Endodermal cell (in vitro differentiated cells): ENCODE measurements at regions not wholly inside any gene's neighbourhood (a gene's known extent, or its start where the extent isn't known, plus 50 kb on each side); places are given as distances from the start of the nearest gene placed in this dataset.

Source experiments
- DNase-seq: peaks from one replicate; pipeline ENCODE4 v3.0.0-alpha.2; 2017
- H3K27ac ChIP-seq: 2 replicates; pipeline ENCODE4 v1.5.1; 2013; ENCODE audit warnings: mild to moderate bottlenecking, low read depth, low read length, moderate library complexity
- H3K27me3 ChIP-seq: 2 replicates; pipeline ENCODE4 v1.6.1; 2013; ENCODE audit warnings: mild to moderate bottlenecking, low read length, moderate library complexity; ENCODE audit not compliant: insufficient read depth, control insufficient read depth, poor library complexity, severe bottlenecking
- H3K36me3 ChIP-seq: 2 replicates; pipeline ENCODE4 v1.7.0; 2013; ENCODE audit warnings: mild to moderate bottlenecking, low read length, moderate library complexity; ENCODE audit not compliant: control insufficient read depth, insufficient read depth
- H3K4me1 ChIP-seq: one replicate; pipeline ENCODE4 v1.7.0; 2013; ENCODE audit warnings: low read length; ENCODE audit not compliant: control insufficient read depth, insufficient read depth
- H3K4me3 ChIP-seq: 2 replicates; pipeline ENCODE4 v1.5.1; 2013; ENCODE audit warnings: mild to moderate bottlenecking, low read length, moderate library complexity
- H3K9ac ChIP-seq: 2 replicates; pipeline ENCODE4 v1.6.1; 2013; ENCODE audit warnings: mild to moderate bottlenecking, low read length, moderate library complexity; ENCODE audit not compliant: poor library complexity, severe bottlenecking; ENCODE audit errors: extremely low read depth
- H3K9me3 ChIP-seq: 2 replicates; pipeline ENCODE4 v1.6.1; 2013; ENCODE audit warnings: mild to moderate bottlenecking, low read length, moderate library complexity; ENCODE audit not compliant: control insufficient read depth
- H3K27ac Mint-ChIP-seq: 2 replicates; pipeline ENCODE4 v1.8.0; 2020; ENCODE audit warnings: mixed read lengths
- H3K27me3 Mint-ChIP-seq: 2 replicates; pipeline ENCODE4 v1.8.0; 2021; ENCODE audit warnings: mild to moderate bottlenecking, mixed read lengths; ENCODE audit not compliant: insufficient read depth
- H3K36me3 Mint-ChIP-seq: 2 replicates; pipeline ENCODE4 v1.8.0; 2020; ENCODE audit warnings: low read depth, mixed read lengths
- H3K4me1 Mint-ChIP-seq: 2 replicates; pipeline ENCODE4 v1.8.0; 2020; ENCODE audit warnings: mixed read lengths
- H3K4me3 Mint-ChIP-seq: 2 replicates; pipeline ENCODE4 v1.8.0; 2020; ENCODE audit warnings: mild to moderate bottlenecking, moderate library complexity, mixed read lengths
- H3K9me3 Mint-ChIP-seq: 2 replicates; pipeline ENCODE4 v1.8.0; 2020; ENCODE audit warnings: mild to moderate bottlenecking, mixed read lengths
- CTCF ChIP-seq: fragments of 200-600 bp; sonication (generic); conservative IDR thresholded peaks from 2 replicates; pipeline ENCODE4 v1.5.0; 2021; ENCODE audit warnings: antibody characterized with exemption, mild to moderate bottlenecking
- WGBS, 2 experiments: methylation state at CpG; one replicate each; pipeline versions ENCODE4 v1.1.5 to v1.1.7; 2013; ENCODE audit warnings: missing lambda C conversion rate in 2 of 2, mixed read lengths in 1 of 2; ENCODE audit not compliant: insufficient coverage in 1 of 2, insufficient read length in 1 of 2; 5-methylcytosine and 5-hydroxymethylcytosine counted together

- Mint-ChIP-seq H3K36me3 (no peaks in the 10 kb centered on the region), H3K4me3 (no peak overlapping the region), H3K4me1 (no peaks in the 10 kb centered on the region), H3K27ac (no peak overlapping the region), H3K27me3 (peaks cover 6% of the 10 kb centered on the region), H3K9me3 (no peaks in the 10 kb centered on the region)
- Histone ChIP-seq H3K27ac (no peak overlapping the region), H3K4me1 (no peaks in the 10 kb centered on the region), H3K9me3 (no peaks in the 10 kb centered on the region), H3K4me3 (no peak overlapping the region), H3K27me3 (no peaks in the 10 kb centered on the region), H3K36me3 (no peaks in the 10 kb centered on the region), H3K9ac (no peak overlapping the region)
- 84 to 100% methylated on average over 1 to 2 of the region's 2 CpGs for WGBS, 2 experiments
- no peak for DNase-seq
- no peak for TF ChIP-seq CTCF
Observed at GRCh38 chr10:78718032-78718572, 350.7 kb upstream of the ZMIZ1 start.

- Histone ChIP-seq H3K27me3 (no peaks in the 10 kb centered on the region), H3K27ac (no peak overlapping the region), H3K4me3 (no peak overlapping the region), H3K9me3 (no peaks in the 10 kb centered on the region), H3K4me1 (no peaks in the 10 kb centered on the region), H3K36me3 (no peaks in the 10 kb centered on the region), H3K9ac (no peak overlapping the region)
- WGBS, 2 experiments = 91 to 94% methylated on average over 6 to 10 of the region's 10 CpGs
- no peaks in the 10 kb centered on the region for H3K4me1 Mint-ChIP-seq
- H3K36me3 Mint-ChIP-seq = no peaks in the 10 kb centered on the region
- H3K9me3 Mint-ChIP-seq = no peaks in the 10 kb centered on the region
- H3K4me3 Mint-ChIP-seq = no peak overlapping the region
- H3K27ac Mint-ChIP-seq = no peak overlapping the region
- H3K27me3 Mint-ChIP-seq = peaks cover 7% of the 10 kb centered on the region
- no peak for DNase-seq
- no peak for TF ChIP-seq CTCF
Observed at GRCh38 chr10:78719276-78719675, 349.5 kb upstream of the ZMIZ1 start.

GRCh38 chr10:78720091-78720490 is 348.7 kb upstream of the ZMIZ1 start:
- no peaks in the 10 kb centered on the region for H3K9me3 ChIP-seq
- peaks cover under 1% of the 10 kb centered on the region for H3K27me3 ChIP-seq
- Mint-ChIP-seq H3K4me1 (no peaks in the 10 kb centered on the region), H3K36me3 (no peaks in the 10 kb centered on the region), H3K27ac (no peak overlapping the region), H3K4me3 (no peak overlapping the region), H3K27me3 (peaks cover 12% of the 10 kb centered on the region), H3K9me3 (no peaks in the 10 kb centered on the region)
- no peak for DNase-seq
- H3K4me1 ChIP-seq = no peaks in the 10 kb centered on the region
- TF ChIP-seq CTCF = no peak
- no peak overlapping the region for H3K4me3 ChIP-seq
- 67 to 75% methylated on average over 3 to 6 of the region's 6 CpGs for WGBS, 2 experiments
- H3K36me3 ChIP-seq = no peaks in the 10 kb centered on the region
- no peak overlapping the region for H3K9ac ChIP-seq
- H3K27ac ChIP-seq = no peak overlapping the region
